DMS53 treated with DMSO at 0.1 percent for 48 hours (cell line): ENCODE measurements at regions not wholly inside any gene's neighbourhood (a gene's known extent, or its start where the extent isn't known, plus 50 kb on each side); places are given as distances from the start of the nearest gene placed in this dataset.
"Not testable (repeated sequence)": the region's sequence is repeated elsewhere in the genome, so short reads cannot be mapped to it uniquely, and the experiment has no call there.

Experiments
- DNase-seq: peaks from one replicate; lab custom pipeline; 2025; ENCODE audit not compliant: unreplicated experiment; lab: John Stamatoyannopoulos, UW

- no peak for DNase-seq
These were observed 103.8 kb upstream of the LANCL2 start for GRCh38 chr7:55261386-55261770.

- DNase-seq: not testable (repeated sequence)
These were observed 99.8 kb upstream of the LANCL2 start for GRCh38 chr7:55265328-55265727.

- no peak for DNase-seq
These were observed 99.1 kb upstream of the LANCL2 start for GRCh38 chr7:55265836-55266642.

- no peak for DNase-seq
These were observed 94.0 kb upstream of the LANCL2 start for GRCh38 chr7:55271069-55271626.

GRCh38 chr7:55271661-55272060, 93.5 kb upstream of the LANCL2 start:
- no peak for DNase-seq

- DNase-seq: no peak
These were observed 92.8 kb upstream of the LANCL2 start for GRCh38 chr7:55272328-55272727.

- DNase-seq: no peak
These were observed 91.8 kb upstream of the LANCL2 start for GRCh38 chr7:55273186-55273980.

GRCh38 chr7:55274156-55274555, 91.0 kb upstream of the LANCL2 start:
- DNase-seq: no peak

- no peak for DNase-seq
These were observed 89.6 kb upstream of the LANCL2 start for GRCh38 chr7:55275291-55276200.

GRCh38 chr7:55276572-55277295, 88.4 kb upstream of the LANCL2 start:
- no peak for DNase-seq

- DNase-seq: no peak
These were observed 87.2 kb upstream of the LANCL2 start for GRCh38 chr7:55277916-55278315.

GRCh38 chr7:55278321-55278720, 86.8 kb upstream of the LANCL2 start:
- no peak for DNase-seq

- no peak for DNase-seq
These were observed 85.9 kb upstream of the LANCL2 start for GRCh38 chr7:55279080-55279845.

GRCh38 chr7:55280031-55280454, 85.1 kb upstream of the LANCL2 start:
- peak; percentile 59 for DNase-seq

GRCh38 chr7:55285665-55286064, 79.5 kb upstream of the LANCL2 start:
- DNase-seq: no peak

- no peak for DNase-seq
These were observed 78.5 kb upstream of the LANCL2 start for GRCh38 chr7:55286666-55287065.

GRCh38 chr7:55288070-55288824, 76.9 kb upstream of the LANCL2 start:
- no peak for DNase-seq

- no peak for DNase-seq
These were observed 69.1 kb upstream of the LANCL2 start for GRCh38 chr7:55296070-55296469.
